Stimulated activated CD4-positive, alpha-beta T cell treated with anti-CD3 and anti-CD28 coated beads, Interleukin-2, amount 100 ng/mL, for 48 hours (primary cell): ENCODE measurements at regions not wholly inside any gene's neighbourhood (a gene's known extent, or its start where the extent isn't known, plus 50 kb on each side); places are given as distances from the start of the nearest gene placed in this dataset.

Source experiments
- DNase-seq, 2 donors: peaks; one replicate each; pipeline ENCODE4 v3.0.0-alpha.2; 2020

DNA sequence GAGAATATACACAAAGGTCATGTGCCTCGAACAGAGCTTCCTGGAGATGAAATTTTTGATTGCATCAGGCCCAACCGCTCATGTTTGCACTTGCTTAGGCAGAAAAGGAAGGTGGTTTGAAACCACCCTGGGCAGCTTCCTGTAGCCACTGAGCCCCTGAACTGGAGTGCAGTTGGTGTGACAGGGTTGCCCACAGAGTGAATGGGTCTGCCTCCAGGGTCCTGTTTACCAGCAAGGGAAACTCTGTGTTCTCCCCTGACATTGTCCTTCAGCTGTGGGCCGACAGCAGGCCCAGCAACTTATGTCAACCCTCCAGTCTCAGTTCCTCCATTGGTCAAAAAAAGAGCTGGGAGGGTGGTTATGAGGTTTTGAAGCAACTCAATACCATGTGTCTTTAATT lies 289.6 kb downstream of the KIF4B start:
- no peak for DNase-seq

DNA sequence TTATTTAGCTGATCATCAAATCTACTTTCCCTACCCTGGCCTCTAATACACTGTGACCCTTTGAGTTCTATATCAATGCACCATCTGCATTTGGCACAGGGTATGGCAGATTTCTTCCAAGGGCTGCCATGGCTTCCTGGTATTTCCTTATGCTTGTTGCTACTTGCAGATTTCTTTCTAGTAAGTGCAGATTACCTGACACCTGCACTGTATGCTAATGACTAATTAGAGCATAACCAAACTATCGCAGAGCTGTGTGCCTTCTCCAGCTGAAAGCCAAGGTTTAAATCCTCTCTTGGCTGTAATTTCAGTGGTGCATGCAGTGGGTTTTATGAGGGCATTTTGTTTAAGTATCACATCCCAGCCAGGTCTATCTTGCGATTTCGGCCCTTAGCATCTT lies 293.7 kb downstream of the KIF4B start:
- DNase-seq = no peak

DNA sequence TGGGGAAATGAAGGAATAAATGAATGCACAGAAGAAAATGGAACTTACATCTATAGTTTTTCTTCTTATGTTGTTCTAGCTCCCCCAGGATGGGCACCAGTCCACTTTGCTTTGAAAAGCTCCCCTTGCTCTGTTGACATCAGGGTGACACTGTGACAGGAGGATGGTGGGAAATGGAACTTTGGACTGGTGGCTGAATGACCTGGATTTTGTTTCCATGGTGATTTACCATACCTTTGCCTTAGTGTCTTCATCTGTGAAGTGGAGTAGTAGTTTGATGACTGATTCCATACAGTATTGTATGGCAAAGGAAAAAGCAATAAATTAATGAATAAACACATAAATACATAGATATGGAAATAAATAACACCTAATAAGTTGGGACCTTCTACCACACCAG lies 294.7 kb downstream of the KIF4B start:
- DNase-seq = no peak

DNA sequence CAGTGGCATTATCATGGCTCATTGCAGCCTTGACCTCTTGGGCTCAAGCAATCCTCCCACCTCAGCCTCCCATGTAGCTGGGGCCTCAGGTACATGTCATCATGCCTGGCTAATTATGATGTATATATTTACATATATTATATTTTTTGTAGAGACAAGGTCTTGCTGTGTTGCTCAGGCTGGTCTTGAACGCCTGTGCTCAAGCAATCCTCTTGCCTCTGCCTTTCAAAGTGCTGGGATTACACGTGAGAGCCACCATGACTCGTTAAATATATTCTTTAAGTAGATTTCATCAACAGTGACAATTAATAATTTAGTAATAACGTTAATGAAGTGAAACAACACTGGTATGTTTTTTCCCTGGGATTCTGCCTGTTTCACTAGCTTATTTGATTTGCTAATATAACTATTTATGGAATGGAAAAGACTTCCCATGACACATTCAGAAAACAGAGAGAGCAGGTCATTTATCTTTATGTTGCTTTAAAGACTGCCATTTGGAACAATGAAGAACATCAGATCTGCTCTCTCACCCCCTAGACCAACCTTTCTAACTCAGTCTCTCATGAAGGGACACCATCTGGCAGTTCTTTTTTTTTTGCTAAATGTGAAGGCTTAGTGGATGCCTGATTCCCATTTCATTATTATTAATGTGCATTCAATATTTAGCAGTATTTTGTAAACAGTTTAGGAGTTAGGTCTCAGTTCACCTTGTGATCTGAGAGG lies 295.6 kb downstream of the KIF4B start:
- no peak for DNase-seq

DNA sequence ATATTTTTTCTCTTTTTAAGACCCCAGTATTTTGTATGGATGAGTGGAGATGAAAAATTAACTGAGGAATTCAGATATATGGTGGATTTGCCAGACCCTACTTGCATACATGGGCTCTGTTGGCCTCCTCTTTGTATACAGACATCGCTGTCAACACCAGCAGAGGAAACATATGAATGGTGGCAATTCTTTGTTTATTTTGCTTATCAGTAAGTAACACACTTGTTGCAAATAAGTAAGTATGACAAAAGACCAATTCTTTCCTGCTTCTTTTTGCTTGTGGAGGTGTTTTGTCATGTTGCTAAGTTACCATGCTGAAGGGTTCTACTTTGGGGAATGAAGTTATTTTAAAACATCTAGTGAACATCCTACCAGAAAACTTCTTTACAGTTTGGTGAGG lies 298.2 kb downstream of the KIF4B start:
- DNase-seq = no peak

DNA sequence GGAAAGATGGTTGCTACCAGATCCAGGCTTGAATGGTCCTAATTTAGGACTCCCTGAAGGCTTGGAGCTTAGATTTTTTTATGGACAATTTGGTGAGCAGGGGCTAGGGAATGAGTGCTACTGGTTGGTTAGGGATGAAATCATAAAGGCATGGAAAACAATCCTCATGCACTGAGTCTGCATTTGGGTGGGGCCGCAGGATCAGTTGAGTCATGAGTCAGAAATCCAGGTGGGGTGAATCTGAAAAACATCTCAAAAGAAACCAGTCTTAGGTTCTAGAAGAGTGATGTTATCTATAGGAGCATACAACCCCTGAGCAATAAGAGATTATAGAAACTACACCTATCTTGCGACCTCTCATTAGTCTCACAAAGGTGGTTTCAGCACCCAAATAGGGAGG lies 300.0 kb downstream of the KIF4B start:
- no peak for DNase-seq

DNA sequence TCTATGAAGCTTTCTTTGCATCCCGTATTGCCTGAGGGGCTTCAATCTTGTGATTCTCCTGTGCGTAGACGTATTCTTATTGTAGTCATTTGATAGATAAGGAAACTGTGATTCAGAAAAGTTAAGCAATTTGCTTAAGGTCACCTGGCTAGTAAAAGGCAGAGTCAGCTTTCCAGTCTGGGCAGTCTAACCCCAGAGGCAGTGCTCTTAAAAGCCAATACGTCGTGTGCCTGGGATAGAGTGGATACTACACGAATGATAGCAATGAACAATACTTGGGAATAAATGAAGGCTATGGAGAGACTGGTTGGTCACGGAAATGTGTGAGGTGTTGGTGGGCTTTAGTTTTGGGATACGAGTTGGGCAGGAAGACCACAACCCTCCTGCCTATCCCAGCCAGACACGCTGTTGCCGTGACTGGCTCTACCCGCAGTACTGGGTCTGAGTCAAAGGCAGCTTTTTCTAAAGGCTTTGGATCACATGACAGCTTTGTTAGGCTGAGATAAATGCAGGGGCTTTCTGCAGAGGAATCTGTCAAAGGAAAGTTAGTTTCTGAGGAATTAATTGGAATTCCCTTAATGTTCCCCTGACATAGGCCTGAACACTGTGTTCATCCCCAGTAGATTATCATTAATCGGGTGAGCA lies 302.6 kb downstream of the KIF4B start:
- DNase-seq = no peak

DNA sequence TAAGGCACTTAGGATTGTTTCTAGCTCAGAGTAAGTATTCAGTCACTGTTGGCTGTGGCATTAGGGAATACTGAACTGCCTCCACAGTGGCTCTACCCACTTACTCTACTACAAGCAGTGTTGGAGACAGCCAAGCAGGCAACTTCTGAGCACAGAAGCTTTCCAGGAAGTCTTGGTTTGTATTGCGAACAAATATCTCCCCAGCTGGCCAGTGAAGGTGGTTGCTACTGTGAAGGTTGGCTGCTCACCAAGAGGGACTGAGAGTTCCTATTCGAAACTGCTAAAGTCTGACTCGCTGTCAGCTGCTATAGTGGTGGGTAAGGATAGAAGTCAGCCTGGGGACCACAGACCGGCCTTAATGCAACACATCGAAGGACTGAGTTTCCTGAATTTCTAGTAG lies 319.1 kb downstream of the KIF4B start:
- no peak for DNase-seq

DNA sequence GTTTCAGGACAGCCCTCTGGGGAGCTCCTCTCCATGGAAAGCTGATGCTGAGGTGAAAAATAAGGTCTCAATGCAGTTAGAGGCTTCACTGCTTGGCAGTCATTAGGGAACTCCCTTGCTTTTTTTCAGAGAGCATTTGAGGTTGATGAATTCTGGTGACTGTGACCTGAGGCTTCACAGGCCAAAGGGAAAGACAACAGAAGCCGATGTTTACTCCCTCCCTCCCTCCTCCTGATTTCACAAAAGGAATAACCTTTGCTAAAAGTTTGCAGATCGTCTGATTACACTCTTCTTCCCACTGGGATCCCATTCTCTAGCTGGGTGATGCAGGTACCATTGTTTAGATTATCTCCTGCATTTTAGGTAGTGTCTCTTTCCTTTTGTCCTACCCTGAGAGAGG lies 329.4 kb downstream of the KIF4B start:
- DNase-seq = no peak

DNA sequence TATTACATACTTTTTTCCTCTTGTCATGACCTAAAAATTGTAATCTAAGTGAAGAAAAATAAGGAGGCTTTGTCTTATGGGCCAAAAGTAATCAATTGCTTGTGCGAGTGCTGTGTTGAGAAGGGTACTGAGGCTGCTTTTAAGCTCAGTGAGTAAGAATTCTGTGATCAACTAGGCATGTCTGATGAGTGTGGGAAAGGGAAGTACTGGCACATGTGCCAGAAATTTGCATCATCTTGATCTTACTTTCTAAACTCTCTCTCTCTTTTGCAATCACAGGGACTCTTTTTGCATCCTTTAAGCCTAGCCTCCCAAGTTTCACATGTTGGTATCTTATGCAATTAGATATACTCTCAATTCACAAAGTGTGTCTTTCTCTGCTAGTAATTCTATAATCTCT lies 329.9 kb downstream of the KIF4B start:
- DNase-seq = no peak

DNA sequence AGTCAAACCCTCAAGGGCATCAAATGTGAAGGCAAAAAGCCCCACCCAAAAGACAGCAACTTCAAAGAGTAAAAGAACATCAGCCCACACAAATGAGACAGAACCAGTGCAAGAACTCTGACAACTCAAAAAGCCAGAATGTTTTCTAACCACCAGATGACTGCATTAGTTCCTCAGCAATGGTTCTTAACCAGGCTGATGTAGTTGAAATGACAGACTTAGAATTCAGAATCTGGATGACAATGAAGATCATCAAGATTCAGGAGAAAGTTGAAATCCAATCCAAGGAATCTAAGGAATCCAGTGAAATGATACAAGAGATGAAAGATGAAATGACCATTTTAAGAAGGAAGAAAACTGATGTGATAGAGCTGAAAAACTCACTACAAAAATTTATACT lies 339.7 kb downstream of the KIF4B start:
- DNase-seq = no peak

DNA sequence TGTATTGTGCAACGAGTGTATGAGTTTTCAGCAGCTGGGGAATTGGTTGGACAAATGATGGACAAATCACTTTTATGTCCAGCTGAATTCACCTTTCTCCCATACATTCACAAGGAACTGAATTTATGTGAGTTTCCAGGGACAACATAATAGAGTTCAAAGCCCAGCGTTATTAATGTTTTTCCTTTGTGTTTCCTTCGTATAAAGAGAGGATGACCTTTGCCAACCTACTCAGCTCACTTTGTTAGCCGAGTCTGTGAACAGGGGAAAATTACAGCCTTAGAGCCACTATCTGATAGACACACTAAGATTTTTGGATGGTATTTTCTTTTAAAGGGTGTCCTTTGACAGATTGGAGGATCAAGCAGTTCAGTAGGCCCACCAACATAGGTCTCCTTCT lies 352.5 kb downstream of the KIF4B start:
- no peak for DNase-seq

DNA sequence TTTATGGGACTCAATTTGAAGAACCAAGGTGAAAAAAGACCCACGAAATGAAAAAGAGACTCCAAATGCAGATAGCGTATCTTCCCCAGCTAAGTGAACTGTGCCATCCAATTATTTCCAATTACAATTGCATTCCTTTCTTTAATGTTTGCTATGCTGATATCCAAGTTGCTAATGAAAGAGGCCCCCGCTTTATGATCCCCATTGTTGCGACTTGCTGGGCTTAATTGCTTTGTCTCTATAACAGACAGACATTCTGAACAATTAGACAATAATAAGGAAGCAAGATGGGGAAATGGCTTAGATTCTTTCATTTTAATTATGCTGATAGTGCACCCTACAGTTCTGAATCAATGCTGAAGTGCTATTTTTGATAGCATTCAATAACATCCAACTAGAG lies 354.3 kb downstream of the KIF4B start:
- no peak for DNase-seq

DNA sequence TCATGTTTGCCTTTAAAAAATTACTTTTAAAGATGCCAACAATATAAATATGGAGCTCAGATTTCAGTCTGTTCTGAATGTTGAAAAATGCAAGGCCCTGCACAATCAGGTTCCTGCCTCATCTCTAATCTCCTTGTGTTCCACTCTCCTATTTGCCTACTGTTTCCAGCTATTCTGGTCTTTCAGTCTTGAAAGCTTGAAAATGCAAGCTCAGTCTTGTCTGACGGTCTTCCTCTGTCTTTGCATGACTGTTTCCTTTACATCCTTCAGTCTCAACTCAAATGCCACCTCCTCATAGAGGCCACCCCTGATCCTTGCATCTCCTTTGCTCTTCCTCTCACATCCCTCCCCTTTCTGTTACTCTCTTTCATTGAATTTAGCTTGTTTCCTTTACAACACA lies 354.9 kb downstream of the KIF4B start:
- no peak for DNase-seq

DNA sequence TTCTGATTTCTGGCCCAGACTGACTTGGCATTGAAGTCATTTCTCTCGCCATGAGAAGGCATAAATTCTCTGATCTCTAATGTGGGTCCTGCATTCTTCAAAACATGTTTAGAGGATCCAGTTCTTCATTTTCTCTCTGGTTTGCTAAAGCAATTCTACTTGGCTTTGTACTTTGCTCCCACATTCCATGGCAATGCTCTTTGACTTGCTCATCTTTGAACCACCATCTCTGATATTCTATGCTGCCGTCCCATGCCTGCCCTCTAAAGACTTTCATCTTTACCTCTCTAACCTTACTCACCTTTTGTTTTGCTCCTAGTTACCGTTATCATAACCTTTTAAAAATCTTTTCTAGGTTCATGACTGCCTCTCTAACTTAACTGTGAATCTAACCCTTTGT lies 366.9 kb downstream of the KIF4B start:
- DNase-seq = no peak

DNA sequence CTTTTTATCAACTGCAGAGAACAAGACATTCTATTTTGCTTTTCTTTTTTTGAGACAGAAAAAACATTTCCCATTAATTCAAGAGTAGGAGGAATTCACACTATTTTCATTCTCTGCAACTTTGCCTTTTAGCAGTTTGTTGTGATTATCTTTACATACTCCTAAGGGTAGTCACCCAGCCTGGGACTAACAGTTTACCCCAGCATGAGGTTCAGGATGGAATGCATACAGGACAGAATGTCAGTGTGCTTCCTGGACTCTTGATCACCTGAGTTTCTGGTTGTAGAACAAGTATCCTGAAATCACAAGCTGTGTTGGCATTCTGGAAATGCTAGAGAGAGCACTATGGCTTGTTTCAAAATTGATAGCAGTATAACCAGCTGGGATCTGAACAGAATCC lies 368.1 kb downstream of the KIF4B start:
- DNase-seq = no peak

DNA sequence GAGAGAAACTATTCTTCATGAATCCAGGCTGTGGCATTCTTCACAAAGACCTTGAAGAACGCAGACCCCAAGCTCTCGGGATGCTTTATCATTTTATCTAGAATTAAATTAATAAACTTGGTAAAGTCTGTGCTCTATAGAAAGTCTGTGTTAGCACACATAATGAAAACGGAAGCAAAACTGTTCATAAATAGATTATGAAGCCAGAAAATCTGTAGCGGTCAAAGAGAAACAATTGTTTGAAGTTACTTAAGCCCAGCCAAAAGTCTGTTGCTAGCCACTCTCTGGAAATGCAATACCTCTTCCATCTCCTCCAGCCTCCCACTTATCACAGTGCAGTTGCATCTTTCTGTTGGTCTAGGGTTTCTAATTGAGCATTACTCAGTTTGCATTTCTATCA lies 375.9 kb downstream of the KIF4B start:
- DNase-seq = no peak

DNA sequence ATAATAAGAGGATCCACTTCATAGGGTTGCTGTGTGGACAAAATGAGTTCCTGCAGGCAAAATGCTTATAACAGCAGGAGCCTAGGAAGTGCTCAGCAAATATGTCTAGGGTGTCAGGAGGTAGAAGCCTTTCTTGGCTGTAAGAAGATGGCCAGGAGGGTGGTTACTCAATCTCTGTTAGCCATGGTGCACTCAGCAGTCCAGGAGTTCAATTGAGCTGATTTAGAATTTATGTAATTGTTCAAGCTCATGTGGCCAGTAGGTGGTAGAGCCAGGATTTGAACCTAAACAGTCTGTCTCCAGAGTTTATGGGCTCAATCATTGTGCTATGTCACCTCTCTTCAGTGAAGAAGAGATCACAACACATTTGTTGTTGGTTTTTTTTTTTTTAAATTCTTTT lies 381.2 kb downstream of the KIF4B start:
- no peak for DNase-seq

DNA sequence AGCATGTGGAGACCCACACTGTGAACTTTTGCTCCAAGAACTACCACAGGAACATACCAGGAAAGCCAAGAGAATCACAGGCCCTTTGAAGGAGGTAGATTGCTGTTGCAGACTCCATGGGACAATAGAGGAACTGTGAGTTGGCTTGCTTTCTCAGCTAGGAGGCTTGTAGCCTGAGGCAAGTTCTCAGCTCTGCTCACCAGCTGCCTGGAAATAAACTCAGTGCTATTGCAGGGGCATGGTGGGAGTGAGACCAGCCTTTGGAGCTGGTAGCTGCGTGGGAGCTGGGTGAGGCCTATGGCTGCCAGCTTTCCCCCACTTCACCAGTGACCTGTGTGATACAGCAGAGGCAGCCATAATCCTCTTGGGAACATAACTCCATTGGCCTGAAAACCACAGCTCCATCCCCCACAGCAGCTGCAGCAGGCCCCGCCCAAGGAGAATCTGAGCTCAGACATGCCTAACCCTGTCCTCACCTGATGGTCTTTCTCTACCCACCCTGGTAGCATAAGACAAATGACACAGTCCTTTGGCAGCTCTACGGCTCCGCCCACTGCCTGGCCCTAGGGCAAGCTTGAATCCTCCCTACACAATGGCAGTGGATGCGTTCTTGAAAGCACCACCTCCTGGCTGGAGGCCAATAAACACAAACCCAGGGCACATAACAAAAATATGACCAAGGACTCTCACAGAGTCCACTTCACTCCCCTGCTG lies 389.5 kb downstream of the KIF4B start:
- no peak for DNase-seq

DNA sequence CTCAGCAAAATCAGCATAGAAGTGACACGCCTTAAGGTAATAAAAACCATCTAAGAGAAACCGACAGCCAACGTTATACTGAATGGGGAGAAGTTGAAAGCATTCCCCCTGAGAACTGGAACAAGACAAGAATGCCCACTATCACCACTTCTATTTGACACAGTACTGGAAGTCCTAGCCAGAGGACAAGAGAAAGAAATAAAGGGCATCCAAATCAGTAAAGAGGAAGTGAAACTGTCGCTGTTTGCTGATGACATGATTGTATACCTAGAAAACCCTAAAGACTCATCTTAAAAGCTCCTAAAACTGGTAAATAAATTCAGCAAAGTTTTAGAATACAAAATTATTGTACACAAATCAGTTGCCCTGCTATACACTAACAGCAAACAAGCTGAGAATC lies 393.3 kb downstream of the KIF4B start:
- DNase-seq = no peak

DNA sequence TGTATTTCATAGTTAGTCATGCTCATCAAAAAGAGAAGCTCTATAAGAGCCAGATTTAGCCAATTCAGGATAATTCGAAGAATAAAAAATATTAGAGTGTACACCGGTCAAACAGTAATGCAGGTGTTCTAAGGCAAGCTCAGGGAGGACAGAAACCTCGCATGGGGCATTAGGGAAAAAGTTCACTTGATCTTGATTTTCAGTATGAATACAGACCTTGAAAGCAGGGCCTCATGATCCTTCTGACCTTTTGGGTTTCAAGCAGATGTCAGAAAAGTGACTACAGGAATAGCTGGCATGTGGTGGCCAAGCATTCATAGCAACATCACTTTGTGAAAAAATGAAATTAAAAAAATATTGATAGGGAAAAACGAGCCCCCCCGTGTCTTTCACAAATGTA lies 394.9 kb downstream of the KIF4B start:
- no peak for DNase-seq

DNA sequence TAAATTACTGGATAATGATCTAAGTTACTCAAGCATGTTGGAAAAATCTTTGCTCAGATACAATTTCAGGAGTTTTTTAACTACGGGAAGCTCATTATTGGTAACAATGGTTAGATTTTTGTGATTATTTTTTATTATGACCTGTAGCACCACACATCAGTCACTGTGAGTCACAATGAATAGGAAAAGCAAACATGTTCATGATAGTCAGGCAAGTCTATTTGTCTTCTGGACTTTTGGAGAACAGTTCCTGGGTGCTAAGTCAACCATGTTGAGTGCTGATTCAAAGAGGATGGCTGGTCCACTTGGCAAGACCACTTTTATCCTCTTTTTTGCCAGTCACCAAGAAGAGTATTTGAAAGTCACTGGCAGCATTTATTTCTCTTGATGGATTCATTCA lies 403.2 kb downstream of the KIF4B start:
- DNase-seq = no peak

DNA sequence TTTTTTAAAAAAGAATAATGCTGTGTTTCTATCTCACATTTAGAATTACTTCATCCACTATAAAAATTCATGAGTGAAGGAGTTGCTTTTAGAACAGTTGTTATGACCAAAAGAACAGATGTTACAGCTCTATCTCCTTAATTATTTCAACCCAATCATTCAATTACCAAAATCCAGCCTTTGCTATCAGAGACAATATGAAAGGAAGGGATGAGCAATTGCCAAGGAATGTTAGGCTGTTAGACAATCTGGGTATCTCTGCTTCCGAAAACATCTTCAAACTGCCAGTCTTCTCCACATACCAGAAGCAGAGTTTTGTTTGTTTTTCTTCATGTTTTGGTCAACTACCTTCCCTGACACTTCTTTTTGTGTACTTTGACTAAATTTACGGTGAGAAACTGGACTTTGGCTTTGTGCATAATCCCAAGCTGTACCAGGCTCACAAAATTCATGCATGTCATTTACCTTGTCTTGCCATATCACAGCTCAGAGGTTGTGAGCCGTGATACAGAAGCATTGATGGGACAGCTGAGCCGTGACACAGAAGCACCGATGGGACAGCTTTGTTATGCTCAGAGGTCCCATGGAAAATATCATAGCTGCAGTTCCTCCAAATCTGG lies 405.5 kb downstream of the KIF4B start:
- DNase-seq = no peak

DNA sequence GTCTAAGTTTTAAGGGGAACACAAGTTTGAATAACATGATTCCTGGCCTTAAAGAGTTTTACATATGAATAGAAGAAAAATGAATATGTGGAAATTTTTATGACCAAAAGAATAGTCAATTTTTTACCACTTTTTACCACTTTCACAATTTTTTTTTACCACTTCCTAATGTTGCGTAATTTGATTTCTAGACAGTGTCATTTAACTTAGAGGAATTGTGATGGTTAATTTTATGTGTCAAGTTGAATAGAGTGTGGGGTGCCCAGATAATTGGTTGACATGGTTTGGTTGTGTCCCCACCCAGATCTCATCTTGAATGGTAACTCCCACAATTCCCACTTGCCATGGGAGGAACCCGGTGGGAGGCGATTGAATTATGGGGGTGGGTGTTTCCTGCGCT lies 416.6 kb downstream of the KIF4B start:
- DNase-seq = no peak
